HG02981 (cell line): ENCODE measurements at regions not wholly inside any gene's neighbourhood (a gene's known extent, or its start where the extent isn't known, plus 50 kb on each side); places are given as distances from the start of the nearest gene placed in this dataset.

Source experiments
- ATAC-seq: cut with Tn5 transposase; IDR thresholded peaks from one replicate; pipeline ENCODE4 v1.9.1; 2021; ENCODE audit warnings: mild to moderate bottlenecking, moderate library complexity; ENCODE audit not compliant: unreplicated experiment

DNA sequence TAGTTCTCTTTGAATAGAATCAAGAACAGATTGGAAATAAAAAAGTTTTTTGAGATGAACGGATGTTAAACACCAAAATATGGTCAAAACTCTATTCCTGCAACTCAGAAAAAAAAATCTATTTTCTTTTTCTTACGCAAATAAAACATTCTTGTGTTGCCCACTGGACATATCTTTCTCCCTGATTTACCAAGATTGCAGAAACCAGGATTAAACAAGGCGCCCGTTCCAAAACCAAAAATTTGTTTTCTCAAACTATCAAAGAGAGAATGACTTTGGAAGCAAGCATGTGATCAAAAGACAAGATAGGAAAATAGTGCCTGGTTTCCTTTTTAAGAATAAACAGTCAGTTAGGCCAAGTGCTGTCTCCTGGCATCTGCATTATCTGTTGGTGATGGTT is 273.1 kb downstream of the CLIC5 start:
- ATAC-seq: no peak

DNA sequence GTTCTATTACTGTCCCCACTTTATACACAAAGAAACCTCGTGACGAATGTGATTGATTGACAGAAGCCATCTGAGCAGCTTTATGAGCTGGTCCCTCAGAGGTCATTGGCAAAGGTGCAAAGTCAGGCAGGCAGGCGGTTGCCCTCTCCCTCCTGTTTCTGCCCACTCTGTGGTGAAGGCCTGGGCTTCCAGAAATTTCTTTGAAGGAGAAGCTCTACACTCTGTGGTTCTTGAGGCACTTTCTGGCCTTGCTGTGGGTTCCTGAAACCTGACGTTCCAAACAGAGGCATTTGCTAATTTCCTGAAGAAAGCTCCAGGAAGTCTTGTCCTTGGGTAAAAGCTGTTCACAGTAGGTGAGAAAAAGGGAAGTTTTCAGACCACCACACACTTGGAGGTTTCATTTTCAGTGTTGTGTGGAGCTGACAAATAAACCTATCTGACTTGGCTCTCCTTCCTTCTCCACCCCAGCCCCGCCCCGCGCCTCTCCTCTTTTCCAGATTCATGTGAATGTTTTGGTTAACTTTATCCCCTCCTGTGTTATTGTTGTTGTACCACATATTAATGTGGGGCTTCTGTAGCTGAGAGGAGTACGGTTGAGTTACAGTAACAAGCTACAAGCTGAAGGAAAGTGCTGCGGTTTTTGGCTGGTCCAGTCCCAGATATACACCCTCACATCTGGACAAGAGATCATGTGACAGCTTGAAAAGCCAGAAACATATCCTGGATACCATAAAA is 274.1 kb downstream of the CLIC5 start:
- peak; percentile 70 for ATAC-seq

DNA sequence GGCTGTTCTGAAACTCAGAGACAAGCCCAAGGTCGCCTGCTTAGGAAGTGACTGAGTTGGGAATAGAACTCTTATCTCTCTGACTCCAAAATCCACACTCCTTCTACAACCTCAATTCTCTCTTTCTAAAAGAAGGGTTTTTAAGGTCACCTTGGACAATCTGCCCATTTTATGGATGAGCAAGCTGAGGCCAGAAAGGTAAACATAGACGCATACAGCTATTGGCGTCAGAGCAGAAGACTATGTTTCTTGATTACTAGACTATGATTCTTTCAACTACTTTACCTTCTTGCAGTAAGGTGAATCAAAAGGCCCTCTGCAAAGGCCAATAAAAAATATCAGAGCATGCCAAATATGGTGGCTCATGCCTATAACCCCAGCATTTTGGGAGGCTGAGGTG is 276.6 kb downstream of the CLIC5 start:
- ATAC-seq: no peak

DNA sequence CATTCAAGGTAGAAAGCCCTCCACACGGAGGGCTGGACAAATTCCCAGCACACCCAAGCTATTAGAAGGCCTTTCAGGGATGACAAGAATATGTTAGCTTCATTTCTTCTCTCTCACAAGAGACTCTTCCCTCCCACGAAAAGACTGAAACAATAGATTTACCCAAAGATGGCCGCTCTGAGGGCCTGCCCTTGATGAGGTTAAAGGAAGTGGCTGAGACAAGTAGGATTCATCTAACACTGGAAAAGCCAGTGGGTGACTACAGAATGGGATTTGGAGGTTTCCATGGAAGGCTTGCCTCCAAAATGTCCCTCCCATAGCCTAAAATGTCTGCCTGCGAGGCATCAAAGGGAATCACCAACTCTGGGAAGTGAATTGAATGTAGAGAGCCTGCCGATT is 277.6 kb downstream of the CLIC5 start:
- ATAC-seq: no peak

DNA sequence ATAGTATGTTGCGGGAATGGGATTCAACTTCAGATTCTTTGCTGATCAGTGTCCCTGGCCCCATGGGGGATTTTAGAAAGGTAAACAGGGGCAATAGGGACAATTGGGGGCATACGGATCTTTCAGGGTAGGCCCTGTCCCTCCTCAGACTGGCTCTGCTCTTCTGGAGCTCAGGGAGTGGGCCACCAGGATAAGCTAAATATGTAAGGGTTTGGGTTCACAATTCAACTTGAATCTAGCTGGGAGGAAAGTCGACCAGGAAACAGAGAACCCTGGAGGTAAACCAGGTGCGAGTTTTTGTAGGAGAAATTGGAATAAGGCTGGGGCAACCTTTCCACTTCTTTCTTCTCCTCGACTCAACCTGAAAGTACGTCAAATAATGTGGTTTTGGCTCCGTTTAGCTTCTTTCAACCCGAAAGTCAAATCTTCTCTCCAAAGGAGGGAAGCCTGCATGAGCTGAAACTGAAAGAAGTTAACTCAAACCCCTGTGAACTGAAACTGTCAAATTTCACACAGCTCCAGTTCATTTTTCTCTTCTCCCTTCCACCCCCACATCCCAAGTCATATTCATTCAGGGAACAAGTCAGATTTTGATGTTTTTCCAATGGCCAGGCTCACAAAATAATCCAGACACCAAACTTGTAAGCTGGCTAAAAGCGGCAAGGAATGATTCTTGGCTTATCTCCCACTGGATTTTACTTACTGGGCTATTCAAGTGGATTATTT is 278.2 kb downstream of the CLIC5 start:
- ATAC-seq: no peak

DNA sequence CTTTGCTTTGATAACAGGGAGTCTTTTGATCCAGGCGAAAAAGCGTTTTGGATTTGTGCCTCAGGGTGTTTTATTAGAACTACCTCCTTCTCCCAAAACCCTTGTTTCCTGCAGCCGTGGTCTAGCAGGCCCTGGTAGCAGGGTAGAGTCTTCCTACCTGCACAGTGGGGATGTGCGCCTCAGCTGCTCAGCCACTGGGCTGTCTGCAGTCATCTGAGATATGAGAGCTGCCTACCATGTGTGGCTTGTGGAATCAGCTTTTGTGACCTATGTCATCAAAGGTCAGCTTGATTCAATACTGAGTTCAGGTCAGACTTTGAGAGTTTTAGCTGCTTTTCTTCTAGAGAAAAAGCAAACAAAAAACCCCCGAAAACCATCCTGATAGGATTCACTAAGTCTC is 279.5 kb downstream of the CLIC5 start:
- ATAC-seq: no peak

DNA sequence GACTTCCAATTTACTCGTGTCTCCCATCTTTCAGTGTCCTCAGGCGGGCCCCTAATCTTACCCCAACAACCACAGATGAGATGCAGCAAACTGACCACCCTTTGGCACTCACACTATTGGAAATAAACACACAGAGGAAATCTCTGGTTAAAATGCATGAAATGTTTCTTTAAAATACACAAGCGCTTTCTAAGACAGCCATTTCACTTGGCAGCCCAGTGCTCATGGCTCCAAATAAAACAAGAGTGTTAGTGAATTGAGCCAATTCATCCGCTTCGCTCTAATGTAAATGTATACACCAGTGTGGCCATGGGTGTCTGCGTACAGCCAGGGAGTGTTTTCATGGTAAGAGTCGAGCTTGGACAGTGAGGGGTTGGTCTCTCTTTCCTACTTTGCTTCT is 282.9 kb downstream of the CLIC5 start:
- ATAC-seq: no peak

DNA sequence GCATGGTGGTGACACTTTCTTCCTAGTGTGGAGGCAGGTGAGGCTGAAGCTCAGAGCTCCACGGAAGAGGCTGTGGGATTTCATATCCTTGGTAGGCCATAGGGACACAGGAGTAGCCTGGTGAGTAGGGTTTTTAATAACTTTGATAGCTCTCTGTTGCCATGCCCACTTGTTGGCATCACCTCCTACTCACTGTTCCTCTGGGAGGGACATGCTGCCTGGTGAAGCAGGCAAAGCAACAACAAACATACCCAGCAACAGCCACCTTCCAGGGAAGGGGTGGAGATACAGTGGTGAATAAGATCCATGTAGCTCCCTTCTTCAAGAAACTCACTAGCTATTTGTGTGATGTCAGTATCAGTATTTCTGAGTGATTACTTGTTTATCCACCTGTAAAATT is 285.4 kb downstream of the CLIC5 start:
- no peak for ATAC-seq

DNA sequence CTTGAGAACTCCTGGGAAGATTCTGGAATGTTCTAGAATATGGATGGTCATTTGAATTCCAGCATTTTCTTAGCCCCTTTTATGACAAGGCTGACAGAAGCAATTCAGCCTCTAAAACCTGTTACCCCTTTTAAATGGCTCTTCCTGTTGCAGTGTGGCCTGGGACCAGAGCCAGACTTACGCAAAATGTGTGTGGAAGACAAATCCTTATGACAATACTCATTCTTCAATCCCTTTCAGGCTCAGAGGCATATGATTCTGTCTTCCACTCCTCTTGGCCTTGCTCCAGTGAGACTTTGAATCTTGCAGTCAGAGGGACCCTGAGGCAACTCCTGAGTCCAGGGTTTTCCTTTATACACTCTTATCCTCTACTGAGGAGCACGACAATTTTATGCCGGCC is 287.0 kb downstream of the CLIC5 start:
- no peak for ATAC-seq

DNA sequence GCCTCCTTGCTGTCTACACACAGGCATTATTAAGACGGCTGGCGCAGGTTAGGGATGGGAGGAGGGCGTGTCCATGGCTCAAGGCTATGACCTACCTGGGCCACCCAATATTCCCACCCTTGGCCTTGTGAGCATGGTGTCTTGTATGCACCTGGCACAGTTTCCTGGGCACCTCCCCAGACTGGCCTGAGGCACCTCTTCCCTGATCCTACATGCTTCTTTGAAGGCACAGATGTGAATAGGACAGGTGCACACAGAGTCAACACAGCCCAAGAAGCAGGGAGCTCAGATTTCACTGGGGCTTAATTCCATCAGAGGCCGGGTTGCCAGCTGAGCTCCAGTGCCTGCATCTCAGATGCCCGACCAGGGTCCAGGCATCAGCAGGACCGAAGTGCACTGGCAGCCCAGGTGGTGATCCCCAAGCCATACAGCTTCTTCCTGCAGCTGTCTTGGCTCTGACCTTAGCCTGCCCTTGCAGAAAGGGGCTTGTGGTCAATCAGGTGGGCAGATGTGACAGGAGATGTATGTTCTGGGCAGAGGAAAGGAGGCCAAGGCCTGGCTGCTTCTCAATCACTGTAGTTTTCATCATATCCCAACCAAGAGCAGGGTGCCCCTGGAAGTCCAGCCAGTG is 287.7 kb downstream of the CLIC5 start:
- ATAC-seq: no peak

DNA sequence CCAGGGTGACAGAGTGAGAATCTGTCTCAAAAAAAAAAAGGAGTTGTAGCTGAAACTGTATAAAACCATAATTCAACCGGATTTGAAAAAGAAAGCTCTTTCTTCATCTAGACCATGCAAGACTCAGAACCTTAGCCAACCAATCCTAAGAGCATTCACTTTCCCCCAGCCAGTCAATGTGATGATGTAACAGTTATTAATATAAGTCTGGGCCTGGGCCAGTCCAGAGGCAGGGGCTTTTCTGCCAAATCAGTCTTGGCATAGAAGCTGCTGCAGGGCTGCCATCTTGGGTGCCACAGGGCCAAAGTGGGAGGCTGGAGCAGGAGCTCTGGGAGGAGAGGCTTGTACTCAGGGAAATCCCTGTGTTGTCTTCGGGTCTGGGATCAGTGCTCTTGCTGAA is 288.4 kb downstream of the CLIC5 start:
- ATAC-seq: no peak

DNA sequence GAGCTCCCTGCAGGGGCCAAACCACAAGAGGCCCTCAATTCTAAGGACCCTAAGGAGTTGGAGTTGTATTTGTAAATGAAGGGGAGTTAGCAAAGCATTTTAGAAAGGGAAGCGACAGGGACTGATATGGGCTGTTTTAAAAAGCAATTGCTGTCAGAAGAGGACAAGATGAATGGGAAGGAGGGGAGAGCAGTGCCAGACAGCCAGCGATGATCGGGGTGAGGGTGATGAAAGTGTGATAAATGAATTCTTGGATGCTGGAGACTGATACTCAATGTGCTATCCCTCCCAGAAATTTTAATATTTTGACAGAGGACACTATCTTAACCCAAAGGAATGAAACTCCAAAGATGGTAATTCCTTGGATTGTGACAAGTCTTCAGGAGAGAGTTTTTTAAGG is 289.2 kb downstream of the CLIC5 start:
- ATAC-seq: no peak

DNA sequence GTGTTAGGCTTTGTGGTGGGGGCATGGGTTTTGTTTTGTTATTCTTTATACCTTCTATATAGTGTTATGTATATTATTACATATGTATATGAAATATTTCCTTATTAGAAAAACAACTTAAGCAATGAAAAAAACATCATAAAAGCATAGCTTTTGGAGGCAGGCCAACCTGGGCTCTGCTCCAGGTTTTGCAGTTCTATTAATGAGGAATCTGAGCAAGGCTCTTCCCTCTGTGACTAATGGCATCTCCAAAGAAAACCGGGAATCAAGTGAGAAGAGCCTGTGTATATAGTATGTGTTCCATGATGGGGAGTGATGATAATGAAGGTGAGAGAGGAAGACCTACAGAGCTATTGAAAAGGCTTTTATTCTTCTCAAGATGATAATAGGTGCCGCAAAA is 291.1 kb downstream of the CLIC5 start:
- no peak for ATAC-seq

DNA sequence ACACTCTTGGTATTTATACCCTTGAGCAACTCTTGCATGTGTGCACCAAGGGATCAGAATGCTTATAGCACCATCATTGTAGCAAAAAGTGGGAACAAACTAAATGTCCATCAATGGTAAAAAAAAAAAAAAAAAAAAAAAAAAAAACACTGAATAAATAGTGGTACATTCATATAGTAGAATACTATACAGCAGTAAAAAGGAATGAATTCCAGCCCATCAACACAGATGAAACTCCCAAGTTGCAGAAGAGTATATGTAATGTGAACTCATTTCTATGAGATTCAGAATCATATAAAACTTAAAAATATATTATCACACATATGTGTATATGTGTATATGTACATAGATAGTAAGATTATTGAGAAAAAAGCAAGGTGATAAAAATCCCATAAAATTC is 291.6 kb downstream of the CLIC5 start:
- ATAC-seq: no peak

DNA sequence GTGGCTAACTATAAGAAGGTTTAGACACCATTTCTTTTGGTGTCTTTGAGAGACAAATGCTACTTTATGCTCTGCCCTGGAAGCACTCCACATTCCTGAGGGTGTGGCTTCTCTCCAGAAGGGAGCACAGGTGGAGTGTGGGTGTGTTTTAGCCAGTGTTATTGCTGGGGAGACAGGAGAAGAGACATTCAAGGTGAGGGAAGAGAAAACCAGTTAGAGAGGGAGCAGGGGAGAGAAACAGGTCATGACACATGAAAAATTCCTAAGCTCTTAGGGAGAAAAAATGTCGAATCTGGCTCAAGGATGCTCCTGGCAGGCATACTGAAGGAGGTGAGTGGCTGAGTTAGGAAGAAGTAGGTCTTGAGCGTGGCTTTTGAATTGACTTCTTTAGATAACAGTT is 292.8 kb downstream of the CLIC5 start:
- ATAC-seq: no peak

DNA sequence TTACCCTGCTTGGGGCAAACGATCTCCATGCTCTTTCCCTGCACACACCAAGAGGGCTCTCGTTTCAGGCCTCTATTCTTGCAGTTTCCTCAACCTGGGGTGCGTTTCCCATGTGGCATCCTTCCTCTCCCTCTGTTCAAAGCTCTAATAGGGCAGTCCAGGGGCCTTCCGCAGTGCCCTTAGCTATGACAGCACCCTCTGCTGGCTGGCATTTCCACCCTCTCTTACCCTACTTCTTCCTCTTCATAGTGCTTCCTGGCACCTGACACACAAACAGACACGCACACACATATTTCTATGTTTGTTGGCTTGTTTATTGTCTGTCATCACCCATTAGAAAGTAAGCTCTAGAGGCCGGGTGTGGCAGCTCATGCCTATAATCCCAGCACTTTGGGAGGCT is 294.0 kb downstream of the CLIC5 start:
- no peak for ATAC-seq

DNA sequence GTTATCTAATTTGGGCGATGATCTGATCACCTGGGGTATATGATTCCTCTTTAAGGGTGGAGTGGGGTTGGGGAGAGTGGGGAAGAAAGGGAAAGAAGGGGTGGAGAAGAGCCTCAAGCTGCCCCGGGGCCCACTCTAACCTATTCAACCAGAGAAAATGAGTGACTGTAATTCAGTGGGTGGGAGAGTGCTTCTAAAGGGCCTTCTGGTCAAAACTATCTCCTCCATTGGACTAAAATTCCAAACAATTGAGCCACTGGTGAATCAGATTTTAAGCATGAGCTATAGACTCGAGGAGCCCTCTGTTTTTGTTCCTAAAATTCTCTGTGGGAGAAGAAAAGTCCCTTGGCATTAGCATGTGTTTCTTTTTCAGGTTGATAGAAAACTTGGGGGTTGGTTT is 296.8 kb downstream of the CLIC5 start:
- no peak for ATAC-seq

DNA sequence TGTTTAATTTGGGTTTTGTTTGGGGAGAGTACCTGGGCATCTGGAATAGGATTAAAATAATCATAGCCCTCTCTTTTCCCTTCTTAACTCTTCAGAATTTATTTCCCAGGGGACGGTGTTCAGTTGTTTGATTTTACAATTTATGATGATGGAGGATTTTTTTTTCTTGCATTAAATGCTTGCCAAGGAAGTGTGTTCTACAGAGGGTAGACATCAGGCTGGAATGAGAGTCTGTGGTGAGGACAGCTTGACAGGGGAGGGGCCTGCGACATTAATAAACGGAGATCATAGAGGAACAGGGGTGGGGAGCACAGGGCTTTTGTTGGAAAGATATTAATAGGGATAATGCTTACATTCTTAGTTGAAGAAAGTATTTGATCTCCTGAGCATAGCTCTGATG is 297.5 kb downstream of the CLIC5 start:
- ATAC-seq: no peak

DNA sequence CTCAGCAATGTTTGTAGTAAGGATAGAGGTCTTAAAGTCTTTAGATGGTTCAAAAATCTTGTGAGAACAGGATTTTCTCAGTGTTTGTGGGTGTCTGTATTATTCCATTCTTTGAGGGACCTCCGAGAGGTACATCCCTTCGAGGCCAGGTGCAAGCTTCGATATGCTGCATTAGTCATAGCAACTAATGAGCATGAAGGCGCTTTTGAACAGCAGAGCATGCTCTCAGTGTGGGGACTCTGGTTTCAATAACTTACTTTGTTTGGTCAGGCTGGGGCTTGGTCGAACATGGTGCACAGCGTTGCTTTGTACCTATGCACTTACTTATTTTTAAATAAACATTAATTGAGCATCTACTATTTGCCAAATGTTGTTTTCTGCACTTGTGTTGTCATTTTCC is 297.9 kb downstream of the CLIC5 start:
- no peak for ATAC-seq

DNA sequence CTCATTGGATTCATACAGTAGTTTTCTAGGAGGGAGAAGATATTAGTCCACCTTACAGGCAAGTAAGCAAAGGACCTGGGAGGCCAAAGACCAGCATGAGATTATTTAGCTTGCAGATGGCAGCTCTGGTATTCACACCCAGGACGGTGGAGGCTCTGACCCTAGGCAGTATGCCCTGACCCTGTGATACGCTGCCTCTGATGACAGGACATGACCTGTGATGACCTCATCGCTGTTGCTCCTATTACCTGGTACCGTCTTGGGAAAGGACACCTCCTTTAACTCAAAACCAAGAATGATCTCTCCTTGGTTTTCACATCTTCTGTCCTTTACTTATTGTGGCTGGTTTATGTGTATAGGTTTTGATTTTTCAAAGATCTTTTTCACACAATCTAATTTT is 298.6 kb downstream of the CLIC5 start:
- no peak for ATAC-seq

DNA sequence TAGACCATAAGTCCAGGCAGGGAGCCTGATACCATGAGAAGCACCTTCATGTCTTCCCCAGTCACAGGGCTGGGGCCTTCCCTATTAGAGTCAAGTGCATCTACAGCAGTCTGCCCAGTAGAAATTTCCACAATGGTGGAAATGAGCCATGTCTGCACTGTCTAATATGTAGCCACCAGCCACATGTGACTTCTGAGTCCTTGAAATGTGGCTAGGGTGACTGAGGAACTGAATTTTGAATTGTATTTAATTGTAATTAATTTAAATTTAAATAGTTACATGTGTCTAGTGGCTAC is 300.2 kb downstream of the CLIC5 start:
- no peak for ATAC-seq

DNA sequence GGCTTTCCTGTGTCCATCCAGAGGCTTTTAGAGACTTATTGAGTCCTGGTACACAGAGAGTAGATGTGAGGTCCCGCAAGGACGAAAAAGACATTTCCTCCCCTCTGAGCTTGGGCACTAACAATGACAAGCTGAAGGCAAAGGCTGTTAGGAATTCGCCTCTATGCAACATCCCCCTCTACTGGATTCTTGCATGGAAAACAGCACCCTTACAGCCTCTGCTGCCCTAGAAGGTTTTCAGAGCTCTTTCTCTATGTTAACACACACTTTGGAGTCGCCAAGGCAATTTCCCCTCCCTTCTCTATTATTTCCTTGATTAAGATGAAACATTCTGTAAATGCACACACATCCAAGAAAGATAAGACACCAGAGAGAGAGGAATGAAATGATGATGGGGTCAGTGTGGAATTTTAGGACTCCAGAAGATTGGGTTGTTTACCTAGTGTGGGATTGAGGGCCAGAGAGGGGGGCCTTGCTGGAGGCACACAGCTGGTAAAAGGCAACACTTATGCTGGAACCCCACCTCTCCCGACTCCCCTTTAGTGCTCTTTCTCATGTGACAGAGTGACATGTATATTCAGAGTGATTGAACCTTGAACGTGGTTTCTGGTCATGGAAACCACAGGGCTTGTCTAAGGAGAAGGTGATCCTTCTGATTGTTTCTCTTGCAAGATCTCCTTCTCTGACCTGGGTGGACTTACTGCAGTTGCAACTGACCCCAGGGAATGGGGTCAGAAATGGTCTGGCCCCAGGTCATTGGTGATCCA is 300.7 kb downstream of the CLIC5 start:
- no peak for ATAC-seq
